Parathyroid adenoma (tissue), 2 donors: ENCODE measurements at regions not wholly inside any gene's neighbourhood (a gene's known extent, or its start where the extent isn't known, plus 50 kb on each side); places are given as distances from the start of the nearest gene placed in this dataset.

Source experiments
- H2AFZ ChIP-seq: fragments of 300-600 bp; sonication (generic); one replicate; pipeline ENCODE4 v1.7.0; 2017; ENCODE audit warnings: antibody characterized with exemption, mild to moderate bottlenecking
- H3K27ac ChIP-seq: fragments of 300-600 bp; sonication (generic); one replicate; pipeline ENCODE4 v1.7.0; 2017
- H3K27me3 ChIP-seq: fragments of 300-600 bp; sonication (generic); one replicate; pipeline ENCODE4 v1.7.0; 2017; ENCODE audit warnings: low read length; ENCODE audit not compliant: control insufficient read depth, insufficient read depth
- H3K36me3 ChIP-seq: fragments of 300-600 bp; sonication (generic); one replicate; pipeline ENCODE4 v1.7.0; 2017; ENCODE audit warnings: low read length; ENCODE audit not compliant: control insufficient read depth, insufficient read depth
- H3K4me1 ChIP-seq: fragments of 300-600 bp; sonication (generic); one replicate; pipeline ENCODE4 v1.7.0; 2017; ENCODE audit warnings: control low read depth
- H3K4me2 ChIP-seq: fragments of 300-600 bp; sonication (generic); one replicate; pipeline ENCODE4 v1.7.0; 2017; ENCODE audit warnings: low read length
- H3K4me3 ChIP-seq: fragments of 300-600 bp; sonication (generic); one replicate; pipeline ENCODE4 v1.7.0; 2017; ENCODE audit warnings: low read depth, low read length
- H3K79me2 ChIP-seq: fragments of 300-600 bp; sonication (generic); one replicate; pipeline ENCODE4 v1.7.0; 2017; ENCODE audit warnings: control low read depth
- H3K9ac ChIP-seq: fragments of 300-600 bp; sonication (generic); one replicate; pipeline ENCODE4 v1.7.0; 2017; ENCODE audit warnings: mild to moderate bottlenecking
- H3K9me3 ChIP-seq: fragments of 300-600 bp; sonication (generic); one replicate; pipeline ENCODE4 v1.7.0; 2017; ENCODE audit warnings: low read length; ENCODE audit not compliant: control insufficient read depth
- TF ChIP-seq, protein P1 (sequence below): fragments of 300-600 bp; sonication (generic); IDR thresholded peaks from one replicate; pipeline ENCODE4 v1.7.0; 2017; ENCODE audit warnings: antibody characterized with exemption, mild to moderate bottlenecking
- donor health status: primary hyperparathyroidism.

DNA sequence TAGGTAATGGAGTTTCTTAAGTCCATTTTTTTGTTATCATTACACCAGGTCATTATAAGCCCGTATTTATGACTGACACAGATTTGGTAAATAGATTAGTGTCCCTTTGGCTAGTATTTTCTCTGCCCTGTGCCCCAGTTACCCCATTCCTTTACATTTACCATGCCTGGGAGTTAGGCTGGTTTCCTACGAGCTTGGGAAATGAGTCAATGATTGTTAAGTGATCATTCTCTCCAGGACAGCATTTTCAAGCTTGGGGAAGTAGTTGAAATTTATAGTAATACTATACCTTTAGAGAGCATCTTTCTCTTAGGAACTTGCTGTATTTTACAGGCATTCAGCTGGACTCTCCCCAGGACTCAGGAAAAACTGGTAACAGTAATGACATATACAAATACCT, 573.1 kb downstream of the TLE4 start:
- TF ChIP-seq, protein P1, sequence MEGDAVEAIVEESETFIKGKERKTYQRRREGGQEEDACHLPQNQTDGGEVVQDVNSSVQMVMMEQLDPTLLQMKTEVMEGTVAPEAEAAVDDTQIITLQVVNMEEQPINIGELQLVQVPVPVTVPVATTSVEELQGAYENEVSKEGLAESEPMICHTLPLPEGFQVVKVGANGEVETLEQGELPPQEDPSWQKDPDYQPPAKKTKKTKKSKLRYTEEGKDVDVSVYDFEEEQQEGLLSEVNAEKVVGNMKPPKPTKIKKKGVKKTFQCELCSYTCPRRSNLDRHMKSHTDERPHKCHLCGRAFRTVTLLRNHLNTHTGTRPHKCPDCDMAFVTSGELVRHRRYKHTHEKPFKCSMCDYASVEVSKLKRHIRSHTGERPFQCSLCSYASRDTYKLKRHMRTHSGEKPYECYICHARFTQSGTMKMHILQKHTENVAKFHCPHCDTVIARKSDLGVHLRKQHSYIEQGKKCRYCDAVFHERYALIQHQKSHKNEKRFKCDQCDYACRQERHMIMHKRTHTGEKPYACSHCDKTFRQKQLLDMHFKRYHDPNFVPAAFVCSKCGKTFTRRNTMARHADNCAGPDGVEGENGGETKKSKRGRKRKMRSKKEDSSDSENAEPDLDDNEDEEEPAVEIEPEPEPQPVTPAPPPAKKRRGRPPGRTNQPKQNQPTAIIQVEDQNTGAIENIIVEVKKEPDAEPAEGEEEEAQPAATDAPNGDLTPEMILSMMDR, result no peak
- no peak overlapping the region for H3K9ac ChIP-seq

DNA sequence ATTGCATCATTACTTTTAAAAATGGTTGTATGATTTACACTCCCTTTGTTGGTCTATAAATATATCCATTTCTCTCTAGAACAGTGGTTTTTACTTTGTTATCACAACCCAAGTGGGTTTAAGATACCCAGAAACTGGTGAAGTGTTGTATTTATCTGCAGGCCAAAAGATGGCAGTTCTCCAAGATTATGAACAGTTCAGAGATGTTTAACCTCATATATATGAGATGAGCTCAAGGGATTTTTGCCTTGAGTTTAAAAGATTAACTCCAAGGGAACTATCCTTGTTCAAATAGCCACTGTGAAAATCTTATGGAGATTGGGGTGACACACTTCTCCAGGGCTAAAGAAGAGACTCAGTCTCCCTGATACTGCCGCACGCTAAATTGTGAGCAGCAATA, 572.6 kb downstream of the TLE4 start:
- no peak overlapping the region for H3K4me3 ChIP-seq
- no peaks in the 10 kb centered on the region for H3K9me3 ChIP-seq
- no peaks in the 10 kb centered on the region for H3K4me1 ChIP-seq
- H3K9ac ChIP-seq, result no peak overlapping the region
- H3K27ac ChIP-seq, result no peak overlapping the region
- H3K36me3 ChIP-seq, result no peaks in the 10 kb centered on the region
- no peak overlapping the region for H2AFZ ChIP-seq
- H3K4me2 ChIP-seq, result no peak overlapping the region
- TF ChIP-seq, protein P1, result no peak
- H3K27me3 ChIP-seq, result no peaks in the 10 kb centered on the region
- no peaks in the 10 kb centered on the region for H3K79me2 ChIP-seq

More for the DNA sequence above, 573.1 kb downstream of the TLE4 start:
- H3K4me3 ChIP-seq, result no peak overlapping the region
- H2AFZ ChIP-seq, result no peak overlapping the region
- no peak overlapping the region for H3K4me2 ChIP-seq
- no peaks in the 10 kb centered on the region for H3K4me1 ChIP-seq
- no peaks in the 10 kb centered on the region for H3K27me3 ChIP-seq
- no peaks in the 10 kb centered on the region for H3K36me3 ChIP-seq
- H3K27ac ChIP-seq, result no peak overlapping the region
- no peaks in the 10 kb centered on the region for H3K9me3 ChIP-seq
- no peaks in the 10 kb centered on the region for H3K79me2 ChIP-seq

DNA sequence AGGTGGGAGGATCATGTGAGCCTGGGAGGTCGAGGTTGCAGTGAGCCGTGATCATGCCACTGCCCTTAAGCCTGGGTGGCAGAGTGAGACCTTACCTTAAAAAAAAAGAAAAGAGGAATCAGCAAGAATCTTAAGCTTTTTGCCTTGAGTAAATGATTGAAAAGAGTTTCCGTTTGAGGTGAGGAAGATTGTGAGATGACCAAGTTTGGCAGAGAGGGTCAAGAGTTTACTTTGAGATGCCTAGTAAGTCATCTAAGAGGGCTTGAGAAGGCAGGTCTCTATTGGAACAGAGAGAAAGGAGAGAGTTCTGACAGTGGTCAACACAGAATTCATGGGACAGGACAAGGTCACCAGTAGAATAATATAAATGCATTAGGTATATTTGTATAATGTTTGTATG, 572.1 kb downstream of the TLE4 start:
- Histone ChIP-seq H3K4me3 (no peak overlapping the region), H3K9ac (no peak overlapping the region), H3K9me3 (no peaks in the 10 kb centered on the region), H3K4me1 (no peaks in the 10 kb centered on the region), H3K4me2 (no peak overlapping the region), H3K36me3 (no peaks in the 10 kb centered on the region), H3K79me2 (no peaks in the 10 kb centered on the region), H3K27ac (no peak overlapping the region), H2AFZ (no peak overlapping the region), H3K27me3 (no peaks in the 10 kb centered on the region)
- TF ChIP-seq, protein P1, result no peak

DNA sequence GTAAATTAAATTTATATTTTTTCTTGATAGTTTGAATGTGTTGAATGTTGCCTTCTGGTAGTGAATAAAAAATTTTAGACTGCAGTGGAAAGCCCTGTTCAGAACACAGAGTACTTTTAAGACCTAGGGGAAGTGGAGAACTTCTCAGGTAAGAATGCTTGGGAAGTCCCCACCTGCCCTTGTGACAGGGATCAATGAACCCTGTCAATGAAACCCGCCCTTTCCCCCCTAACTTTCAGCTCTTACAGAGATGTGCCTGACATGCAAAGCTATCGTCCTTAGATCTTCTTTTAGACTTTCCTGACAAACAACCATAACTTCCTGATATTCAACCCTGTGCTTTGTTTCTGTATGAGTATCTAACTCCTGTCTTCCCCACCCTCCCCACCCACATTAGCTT, 562.7 kb downstream of the TLE4 start:
- Histone ChIP-seq H2AFZ (no peak overlapping the region), H3K27me3 (no peaks in the 10 kb centered on the region), H3K9ac (no peak overlapping the region), H3K36me3 (no peaks in the 10 kb centered on the region), H3K79me2 (no peaks in the 10 kb centered on the region), H3K4me1 (no peaks in the 10 kb centered on the region), H3K4me3 (no peak overlapping the region), H3K9me3 (no peaks in the 10 kb centered on the region), H3K27ac (no peak overlapping the region), H3K4me2 (no peak overlapping the region)
- TF ChIP-seq, protein P1, result no peak

DNA sequence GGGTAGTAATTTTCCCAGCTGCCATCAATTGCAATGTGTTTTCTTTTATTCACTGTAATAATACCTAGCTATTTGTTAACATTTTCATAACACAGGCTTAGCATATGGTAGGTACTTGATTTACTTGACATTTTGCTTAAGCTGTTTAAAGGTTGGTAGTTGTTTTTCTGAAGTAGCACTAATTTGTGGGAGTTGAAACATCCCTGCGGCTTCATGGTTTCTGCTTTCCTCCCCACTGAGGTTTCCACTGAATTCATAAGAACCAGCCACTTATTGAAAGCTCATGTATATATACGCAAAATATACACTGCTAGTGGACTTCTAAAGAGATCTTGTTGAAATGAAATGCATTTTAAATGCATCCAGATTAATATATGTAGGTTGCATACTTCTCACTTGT, 559.9 kb downstream of the TLE4 start:
- TF ChIP-seq, protein P1, result no peak
- no peak overlapping the region for H3K4me2 ChIP-seq
- H3K4me3 ChIP-seq, result no peak overlapping the region
- no peaks in the 10 kb centered on the region for H3K9me3 ChIP-seq
- no peaks in the 10 kb centered on the region for H3K79me2 ChIP-seq
- H3K27ac ChIP-seq, result no peak overlapping the region
- H3K9ac ChIP-seq, result no peak overlapping the region
- H3K36me3 ChIP-seq, result no peaks in the 10 kb centered on the region
- no peak overlapping the region for H2AFZ ChIP-seq
- H3K4me1 ChIP-seq, result no peaks in the 10 kb centered on the region
- H3K27me3 ChIP-seq, result no peaks in the 10 kb centered on the region
